Fibroblast of lung (primary cell): ENCODE measurements at regions not wholly inside any gene's neighbourhood (a gene's known extent, or its start where the extent isn't known, plus 50 kb on each side); places are given as distances from the start of the nearest gene placed in this dataset.

ENCODE experiments used
- CTCF ChIP-seq, 2 donors: IDR thresholded peaks in 1 of 2; conservative IDR thresholded peaks in 1 of 2; 1 replicate in 1 of 2; 2 replicates in 1 of 2; pipeline ENCODE4 v1.5.1; 2011 to 2012; ENCODE audit warnings: low read length in 2 of 2, control low read depth in 1 of 2, inconsistent platforms in 1 of 2, low read depth in 1 of 2, mild to moderate bottlenecking in 1 of 2
- EZH2 ChIP-seq: IDR thresholded peaks from 2 replicates; pipeline ENCODE4 v1.5.1; 2012; ENCODE audit warnings: low read length, control low read depth, mild to moderate bottlenecking; ENCODE audit errors: missing control alignments

GRCh38 chr2:8630676-8631464, 51.0 kb upstream of the ID2 start:
- no peak for TF ChIP-seq CTCF (conservative IDR thresholded peaks at IDR 0.05 in 1 of 2, IDR thresholded peaks at IDR 0.05 in 1 of 2; ENCODE audit: low read depth in 1 of 2, low read length in 2 of 2)
- no peak for TF ChIP-seq EZH2
